ENCODE measurements at regions not wholly inside any gene's neighbourhood (a gene's known extent, or its start where the extent isn't known, plus 50 kb on each side); places are given as distances from the start of the nearest gene placed in this dataset.

GRCh38 chr2:19764998-19765397 is 136.8 kb downstream of the TTC32 start:
- TF ChIP-seq CTCF (IDR thresholded peaks at IDR 0.05), result no peak

GRCh38 chr2:19763731-19764130 is 138.1 kb downstream of the TTC32 start:
- TF ChIP-seq CTCF (IDR thresholded peaks at IDR 0.05), result no peak

GRCh38 chr2:19762959-19763605 is 138.7 kb downstream of the TTC32 start:
- no peak for TF ChIP-seq CTCF (IDR thresholded peaks at IDR 0.05)

- TF ChIP-seq CTCF (IDR thresholded peaks at IDR 0.05), result no peak
These were observed 139.6 kb downstream of the TTC32 start for GRCh38 chr2:19762142-19762541.

GRCh38 chr2:19759880-19760279 is 141.9 kb downstream of the TTC32 start:
- no peak for TF ChIP-seq CTCF (IDR thresholded peaks at IDR 0.05)

DNA sequence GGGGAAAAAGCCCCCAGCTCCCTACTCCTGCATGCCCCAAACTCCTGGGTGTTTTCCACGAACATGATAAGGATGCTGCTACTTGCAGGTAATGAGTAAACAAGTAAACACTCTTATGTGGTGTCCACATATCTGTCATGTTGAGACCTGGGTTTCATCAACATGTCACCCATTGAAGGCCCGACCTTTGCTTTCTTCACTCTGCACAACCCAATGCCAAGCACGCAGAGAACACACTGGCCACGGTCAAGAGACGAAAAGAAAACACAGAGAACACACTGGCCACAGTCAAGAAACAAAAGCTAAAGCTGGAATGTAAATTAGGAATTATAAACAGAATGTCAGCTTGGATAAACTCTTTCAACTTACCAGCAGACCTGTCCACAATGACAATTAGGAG is 143.1 kb downstream of the TTC32 start:
- TF ChIP-seq CTCF (IDR thresholded peaks at IDR 0.05), result no peak

GRCh38 chr2:19757586-19757985 is 144.2 kb downstream of the TTC32 start:
- no peak for TF ChIP-seq CTCF (IDR thresholded peaks at IDR 0.05)

DNA sequence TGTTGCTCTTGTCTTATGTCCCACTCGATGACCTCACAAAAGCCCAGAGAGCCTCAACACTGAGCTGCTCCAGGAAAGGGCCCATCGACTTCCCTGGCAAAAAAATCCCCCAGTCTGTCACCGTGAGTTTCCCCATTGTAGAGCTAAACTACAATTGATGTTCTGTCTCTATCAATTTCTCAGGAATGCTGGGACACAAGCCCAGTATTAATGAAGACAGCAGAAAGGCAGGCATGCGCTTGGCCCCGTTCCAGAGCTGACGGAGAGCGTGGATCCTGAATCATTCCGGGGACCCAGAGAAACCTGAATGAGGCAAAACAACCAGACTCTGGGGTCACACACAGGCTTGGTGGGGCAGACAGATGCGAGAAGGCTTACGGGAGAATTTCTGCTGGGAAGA is 146.9 kb downstream of the TTC32 start:
- no peak for TF ChIP-seq CTCF (IDR thresholded peaks at IDR 0.05)

Data from LNCAP (cell line).